HG02943 (cell line): ENCODE measurements at regions not wholly inside any gene's neighbourhood (a gene's known extent, or its start where the extent isn't known, plus 50 kb on each side); places are given as distances from the start of the nearest gene placed in this dataset.

Experiments used
- ATAC-seq: cut with Tn5 transposase; IDR thresholded peaks from one replicate; pipeline ENCODE4 v1.9.1; 2021; ENCODE audit warnings: mild to moderate bottlenecking, low read depth, moderate library complexity; ENCODE audit not compliant: unreplicated experiment

- no peak for ATAC-seq
Measured at GRCh38 chr2:11920993-11921583, 174.7 kb downstream of the LPIN1 start.

GRCh38 chr2:11922294-11922693 is 175.9 kb downstream of the LPIN1 start:
- ATAC-seq = no peak

- no peak for ATAC-seq
Measured at GRCh38 chr2:11923935-11924334, 177.5 kb downstream of the LPIN1 start.

DNA sequence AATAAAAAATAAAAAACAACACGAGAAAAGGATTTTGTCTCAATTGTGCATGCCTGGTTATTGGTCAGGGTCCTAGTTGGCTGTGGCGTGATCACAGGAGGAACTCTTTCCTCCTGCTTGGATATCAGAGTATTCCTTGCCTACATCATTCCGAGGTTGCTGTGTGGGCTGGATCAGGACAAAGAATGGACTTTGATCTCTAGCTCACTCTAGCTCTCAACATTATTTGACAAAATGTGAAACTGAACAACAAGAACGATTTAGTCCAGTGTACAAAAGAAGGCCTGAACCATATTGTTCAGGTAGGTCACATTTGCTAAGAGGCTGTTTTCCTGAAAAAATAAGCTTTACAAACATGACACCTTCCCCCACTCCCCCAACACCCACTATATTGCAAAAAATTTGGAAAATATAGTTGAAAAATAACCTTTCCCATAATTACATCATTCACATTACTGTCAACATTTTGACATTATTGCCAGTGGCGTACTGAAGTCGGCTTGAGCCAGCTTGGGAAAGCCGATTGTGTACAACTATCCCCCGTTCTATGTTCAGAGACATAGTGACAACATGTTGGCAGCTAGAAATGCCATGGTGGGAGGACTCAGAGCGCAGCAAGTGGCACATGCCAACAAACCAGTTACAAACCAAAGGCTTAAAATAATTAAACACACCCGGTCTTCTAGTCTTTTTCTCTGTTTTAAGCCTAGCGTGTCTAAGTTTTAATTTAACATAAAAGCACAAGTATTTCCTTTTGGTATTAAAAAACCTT is 179.0 kb downstream of the LPIN1 start:
- ATAC-seq = no peak

DNA sequence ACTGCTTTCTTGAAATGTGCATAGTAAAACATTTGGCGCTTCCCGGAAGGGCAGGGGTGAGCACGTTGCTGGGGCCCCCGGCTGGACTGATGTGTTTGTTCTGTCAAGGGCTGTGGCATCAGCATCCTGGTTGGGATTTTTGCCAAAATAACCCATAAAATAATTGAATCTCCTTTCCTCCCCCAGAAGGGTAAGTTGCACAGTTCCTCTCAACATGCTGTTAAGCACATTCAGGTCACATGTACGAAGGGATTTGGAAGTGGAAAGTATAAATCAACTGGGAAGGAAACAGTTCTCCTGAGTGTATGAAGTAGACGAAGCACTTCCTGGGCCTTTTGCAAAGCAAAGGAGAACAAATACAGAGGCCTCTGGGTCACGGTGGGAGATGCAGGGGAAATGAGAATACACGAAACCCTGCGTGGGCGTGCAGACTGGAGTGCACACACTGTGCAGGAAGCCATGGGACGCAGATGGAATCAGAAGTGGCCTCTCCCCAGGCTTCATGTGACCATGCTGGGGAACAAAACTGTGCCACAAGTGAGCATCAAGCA is 183.9 kb downstream of the LPIN1 start:
- ATAC-seq = no peak

DNA sequence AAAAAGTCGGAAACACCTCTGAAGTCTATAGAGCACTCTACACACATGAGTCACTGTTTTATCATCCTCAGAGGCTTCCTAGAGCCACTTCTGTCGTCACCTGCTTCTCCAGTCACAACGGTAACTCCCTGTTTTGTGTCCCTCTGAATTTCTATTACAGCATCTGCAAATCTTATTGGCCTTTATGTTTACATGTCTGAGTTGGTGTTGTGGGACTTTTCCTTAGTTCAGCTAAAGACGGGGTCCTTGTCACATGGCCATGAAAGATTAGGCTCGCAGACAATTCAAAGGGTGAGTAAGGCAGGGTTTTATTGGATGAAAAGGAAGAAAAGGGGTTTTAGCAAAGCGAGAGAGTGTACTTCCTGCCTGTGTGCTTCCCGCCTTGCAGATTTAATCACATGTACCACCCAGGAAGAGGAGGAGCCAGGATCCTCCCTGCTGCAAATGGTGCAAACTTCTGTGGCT is 185.6 kb downstream of the LPIN1 start:
- no peak for ATAC-seq

- ATAC-seq = no peak
Measured at GRCh38 chr2:11932962-11933361, 186.5 kb downstream of the LPIN1 start.

DNA sequence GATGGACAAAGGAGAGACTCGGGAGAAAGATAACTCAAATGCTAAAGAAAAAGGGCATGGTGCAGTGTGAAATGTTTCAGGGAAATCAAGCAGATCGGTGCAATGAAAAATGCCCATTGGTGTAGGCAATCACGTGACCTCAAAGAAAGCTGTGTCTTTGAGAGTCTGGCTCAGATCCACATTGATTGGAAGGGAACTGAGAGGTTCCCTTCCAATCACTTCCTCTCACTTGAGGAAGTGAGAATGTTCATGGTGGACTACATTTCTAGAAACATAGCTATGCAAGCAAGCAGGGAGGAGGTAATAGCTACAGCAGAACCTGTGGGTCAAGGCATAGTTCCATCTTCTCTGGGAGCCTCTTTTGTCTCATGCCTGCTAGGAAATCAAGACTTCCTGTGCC is 187.4 kb downstream of the LPIN1 start:
- ATAC-seq = no peak

- ATAC-seq = no peak
Measured at GRCh38 chr2:11936761-11937160, 190.3 kb downstream of the LPIN1 start.

GRCh38 chr2:11938196-11938595 is 191.8 kb downstream of the LPIN1 start:
- ATAC-seq = no peak

- no peak for ATAC-seq
Measured at GRCh38 chr2:11939523-11939922, 193.1 kb downstream of the LPIN1 start.

DNA sequence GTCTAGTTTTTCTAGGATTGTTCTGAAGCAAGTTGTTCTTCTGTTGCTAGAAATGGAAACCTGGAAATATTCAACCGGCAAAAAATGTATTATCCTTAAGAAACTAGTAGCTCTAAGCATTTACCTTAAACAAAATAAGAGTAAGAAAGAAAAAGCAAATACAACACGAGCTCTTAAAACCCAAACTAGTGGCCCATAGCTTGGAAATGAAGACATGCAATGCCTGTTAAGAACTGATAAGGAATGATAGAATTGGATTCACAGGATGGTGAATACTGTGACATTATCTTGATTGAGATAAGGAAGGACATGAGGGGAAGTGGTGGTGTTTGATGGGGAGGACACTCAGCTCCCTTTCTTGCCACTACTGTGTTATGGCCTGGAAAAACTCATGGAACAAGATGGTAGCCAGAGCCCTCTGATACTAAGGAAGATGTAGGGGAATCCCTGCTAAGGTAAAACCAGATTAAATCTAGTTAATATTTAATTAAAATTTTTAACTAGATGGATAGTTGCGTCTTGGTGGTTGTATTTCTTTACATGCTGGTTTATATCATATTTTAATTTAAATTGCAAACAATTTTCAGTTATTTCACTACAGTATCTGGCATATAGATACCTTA is 193.8 kb downstream of the LPIN1 start:
- ATAC-seq = no peak

GRCh38 chr2:11940799-11941198 is 194.4 kb downstream of the LPIN1 start:
- no peak for ATAC-seq

- no peak for ATAC-seq
Measured at GRCh38 chr2:11941201-11942177, 195.1 kb downstream of the LPIN1 start.

GRCh38 chr2:11942178-11942569 is 195.7 kb downstream of the LPIN1 start:
- no peak for ATAC-seq

GRCh38 chr2:11944311-11944710 is 197.9 kb downstream of the LPIN1 start:
- no peak for ATAC-seq

DNA sequence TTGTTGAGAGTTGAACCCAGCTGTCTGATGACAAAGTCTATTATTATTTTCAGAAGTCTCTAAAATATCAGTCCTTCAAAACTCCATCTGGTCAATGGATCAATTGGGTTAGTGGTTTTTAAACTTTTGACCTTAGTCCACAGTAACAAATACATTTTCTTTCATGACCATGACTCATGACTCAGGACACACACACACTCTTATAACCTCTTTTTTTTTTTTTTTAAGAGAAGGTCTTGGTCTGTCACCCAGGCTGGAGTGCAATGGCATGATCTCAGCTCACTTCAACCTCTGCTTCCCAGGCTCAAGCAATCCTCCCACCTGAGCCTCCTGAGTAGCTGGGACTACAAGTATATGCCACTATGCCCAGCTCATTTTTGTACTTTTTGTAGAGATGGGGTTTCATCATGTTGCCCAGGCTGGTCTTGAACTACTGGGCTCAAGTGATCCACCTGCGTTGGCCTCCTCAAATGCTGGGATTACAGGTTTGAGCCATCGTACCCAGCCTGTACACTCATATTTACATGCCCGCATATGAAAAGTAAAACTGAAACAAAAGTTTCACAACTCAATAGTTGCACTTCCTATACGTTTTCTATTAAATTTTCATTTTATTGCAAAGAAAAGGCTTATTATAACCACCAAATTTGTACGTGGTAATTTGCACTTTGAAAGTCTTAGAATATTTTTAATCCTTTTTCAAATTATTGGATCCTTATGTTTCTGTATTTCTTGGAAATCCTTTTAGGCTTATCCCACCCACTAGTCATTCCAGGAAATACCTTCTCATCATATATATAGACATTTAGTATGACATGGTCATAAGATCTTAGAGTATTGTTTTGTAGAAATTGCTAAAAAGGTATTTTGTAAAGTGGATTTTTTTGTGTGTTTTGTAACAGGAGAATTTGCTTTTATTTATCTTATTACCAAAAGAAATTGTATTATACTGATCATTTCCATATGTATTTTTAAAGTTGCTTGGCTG is 199.0 kb downstream of the LPIN1 start:
- peak; percentile 88 for ATAC-seq

- ATAC-seq = no peak
Measured at GRCh38 chr2:11947956-11948355, 201.5 kb downstream of the LPIN1 start.
